IMR-90 (cell line): ENCODE measurements at regions not wholly inside any gene's neighbourhood (a gene's known extent, or its start where the extent isn't known, plus 50 kb on each side); places are given as distances from the start of the nearest gene placed in this dataset.

Experiments
- ATAC-seq: fragments of 200-7000 bp; cut with Tn5 transposase; 2 replicates; pipeline ENCODE4 v1.9.1; 2020; ENCODE audit warnings: low read depth, mild to moderate bottlenecking, moderate library complexity
- BruUV-seq: library from RNA; stranded (reverse); fragments of 400-500 nt; replicated peaks from 2 replicates; lab custom pipeline; 2021; lab: Mats Ljungman, UMichigan
- CTCF ChIA-PET: fragments of 300-600 bp; formaldehyde crosslinking; extraction: SDS; loops from one replicate; lab custom pipeline; 2021; ENCODE audit warnings: antibody characterized with exemption; lab: Yijun Ruan, JAX
- POLR2A ChIA-PET: fragments of 300-600 bp; sonication (Branson Sonifier 250); formaldehyde crosslinking; loops from one replicate; lab custom pipeline; 2022; ENCODE audit warnings: antibody characterized with exemption; ENCODE audit not compliant: unreplicated experiment; lab: Charles Lee
- DNase-seq: peaks from one replicate; pipeline ENCODE4 v3.0.0; 2013
- H2AFZ ChIP-seq: replicated peaks from 2 replicates; pipeline ENCODE3; 2013; ENCODE audit warnings: low read length, mild to moderate bottlenecking; ENCODE audit not compliant: poor library complexity
- H2AK5ac ChIP-seq: 2 replicates; pipeline ENCODE4 v1.6.1; 2013; ENCODE audit warnings: low read depth, low read length, inconsistent platforms
- H2AK9ac ChIP-seq: replicated peaks from 2 replicates; pipeline ENCODE3; 2013; ENCODE audit warnings: mild to moderate bottlenecking, low read depth, low read length, moderate library complexity; ENCODE audit not compliant: poor library complexity
- H2BK120ac ChIP-seq: 2 replicates; pipeline ENCODE4 v1.6.1; 2013; ENCODE audit warnings: low read depth, low read length, inconsistent platforms
- H2BK15ac ChIP-seq: 3 replicates; pipeline ENCODE4 v1.6.1; 2013; ENCODE audit warnings: low read depth, low read length, inconsistent platforms
- H2BK20ac ChIP-seq: 2 replicates; pipeline ENCODE4 v1.6.1; 2013; ENCODE audit warnings: low read depth, mild to moderate bottlenecking, inconsistent platforms, low read length, moderate library complexity
- H2BK5ac ChIP-seq: 2 replicates; pipeline ENCODE4 v1.6.1; 2013; ENCODE audit warnings: mild to moderate bottlenecking, low read depth, low read length, inconsistent platforms; ENCODE audit not compliant: poor library complexity, severe bottlenecking
- H3K14ac ChIP-seq: replicated peaks from 2 replicates; pipeline ENCODE4 v1.6.1; 2013; ENCODE audit warnings: low read depth, low read length, inconsistent platforms
- H3K18ac ChIP-seq: 2 replicates; pipeline ENCODE4 v1.6.1; 2013; ENCODE audit warnings: low read depth, low read length, control low read depth
- H3K23ac ChIP-seq: 2 replicates; pipeline ENCODE4 v1.6.1; 2013; ENCODE audit warnings: low read depth, low read length, inconsistent platforms
- H3K27ac ChIP-seq: 2 replicates; pipeline ENCODE4 v1.5.1; 2013; ENCODE audit warnings: mild to moderate bottlenecking, control low read depth, low read length; ENCODE audit not compliant: insufficient read depth
- H3K27me3 ChIP-seq: 2 replicates; pipeline ENCODE4 v1.6.1; 2013; ENCODE audit warnings: low read length; ENCODE audit not compliant: control insufficient read depth, insufficient read depth
- H3K36me3 ChIP-seq: 2 replicates; pipeline ENCODE4 v1.6.1; 2013; ENCODE audit warnings: low read length, mixed read lengths; ENCODE audit not compliant: control insufficient read depth, insufficient read depth
- H3K4ac ChIP-seq: 2 replicates; pipeline ENCODE4 v1.6.1; 2013; ENCODE audit warnings: low read depth, low read length, inconsistent platforms
- H3K4me1 ChIP-seq: 2 replicates; pipeline ENCODE4 v1.6.1; 2013; ENCODE audit warnings: low read length, mixed read lengths; ENCODE audit not compliant: control insufficient read depth, insufficient read depth
- H3K4me2 ChIP-seq: 2 replicates; pipeline ENCODE4 v1.6.1; 2013; ENCODE audit warnings: low read depth, mild to moderate bottlenecking, control low read depth, low read length, moderate library complexity
- H3K4me3 ChIP-seq: 2 replicates; pipeline ENCODE4 v1.5.1; 2013; ENCODE audit warnings: low read depth, mild to moderate bottlenecking, control low read depth, low read length, moderate library complexity; ENCODE audit not compliant: insufficient read depth
- H3K56ac ChIP-seq: 2 replicates; pipeline ENCODE4 v1.6.1; 2013; ENCODE audit warnings: low read length, inconsistent platforms; ENCODE audit not compliant: insufficient read depth; ENCODE audit errors: extremely low read depth
- H3K79me1 ChIP-seq, 2 experiments: 2 replicates each; pipeline ENCODE4 v1.6.1; 2013; ENCODE audit warnings: low read length in 2 of 2, inconsistent platforms in 1 of 2, low read depth in 1 of 2
- H3K9ac ChIP-seq: 2 replicates; pipeline ENCODE4 v1.6.1; 2013; ENCODE audit warnings: low read depth, low read length, control low read depth
- H3K9me1 ChIP-seq: 2 replicates; pipeline ENCODE4 v1.6.1; 2013; ENCODE audit warnings: low read length, inconsistent platforms; ENCODE audit not compliant: insufficient read depth
- H3K9me3 ChIP-seq: 2 replicates; pipeline ENCODE4 v1.6.1; 2013; ENCODE audit warnings: low read length; ENCODE audit not compliant: control insufficient read depth, insufficient read depth
- H4K20me1 ChIP-seq: 2 replicates; pipeline ENCODE4 v1.6.1; 2013; ENCODE audit warnings: low read length, inconsistent platforms; ENCODE audit not compliant: insufficient read depth
- H4K5ac ChIP-seq: 2 replicates; pipeline ENCODE4 v1.6.1; 2013; ENCODE audit warnings: mild to moderate bottlenecking, low read depth, low read length, control low read depth
- H4K8ac ChIP-seq, 2 experiments: 2 replicates each; pipeline ENCODE4 v1.6.1; 2013; ENCODE audit warnings: low read depth in 2 of 2, low read length in 2 of 2, control low read depth in 1 of 2, inconsistent platforms in 1 of 2
- H4K91ac ChIP-seq: 2 replicates; pipeline ENCODE4 v1.6.1; 2013; ENCODE audit warnings: low read depth, low read length, inconsistent platforms; ENCODE audit not compliant: insufficient read depth
- BHLHE40 ChIP-seq: fragments of 150-350 bp; IDR thresholded peaks from 2 replicates; pipeline ENCODE4 v1.6.1; 2016; ENCODE audit warnings: mild to moderate bottlenecking, low read depth, low read length
- CEBPB ChIP-seq: IDR thresholded peaks from 2 replicates; pipeline ENCODE4 v1.6.1; 2012; ENCODE audit warnings: low read depth, low read length, improper control_type of control experiment
- CHD1 ChIP-seq: IDR thresholded peaks from 2 replicates; pipeline ENCODE4 v1.6.1; 2012; ENCODE audit warnings: low read depth, low read length, improper control_type of control experiment
- CTCF ChIP-seq: conservative IDR thresholded peaks from 2 replicates; pipeline ENCODE4 v1.5.1; 2012; ENCODE audit warnings: mild to moderate bottlenecking, low read depth, low read length, improper control_type of control experiment
- ELK1 ChIP-seq: fragments of 150-350 bp; IDR thresholded peaks from 2 replicates; pipeline ENCODE4 v1.6.1; 2016; ENCODE audit warnings: low read depth, mild to moderate bottlenecking, low read length, moderate library complexity, borderline replicate concordance
- FOS ChIP-seq: fragments of 150-350 bp; IDR thresholded peaks from 2 replicates; pipeline ENCODE4 v1.6.1; 2016; ENCODE audit warnings: low read depth, low read length
- MAFK ChIP-seq: IDR thresholded peaks from 2 replicates; pipeline ENCODE4 v1.6.1; 2012; ENCODE audit warnings: low read depth, low read length, improper control_type of control experiment
- MAZ ChIP-seq: IDR thresholded peaks from 2 replicates; pipeline ENCODE4 v1.6.1; 2012; ENCODE audit warnings: low read depth, mild to moderate bottlenecking, low read length, improper control_type of control experiment, moderate library complexity, borderline replicate concordance
- MXI1 ChIP-seq: IDR thresholded peaks from 2 replicates; pipeline ENCODE4 v1.6.1; 2012; ENCODE audit warnings: low read depth, mild to moderate bottlenecking, low read length, moderate library complexity, borderline replicate concordance
- NFE2L2 ChIP-seq: fragments of 150-350 bp; IDR thresholded peaks from 2 replicates; pipeline ENCODE4 v1.6.1; 2016; ENCODE audit warnings: low read depth, mild to moderate bottlenecking, low read length
- POLR2A ChIP-seq: IDR thresholded peaks from 2 replicates; pipeline ENCODE4 v1.6.1; 2012; ENCODE audit warnings: mild to moderate bottlenecking, low read depth, low read length
- RAD21 ChIP-seq: IDR thresholded peaks from 2 replicates; pipeline ENCODE4 v1.6.1; 2012; ENCODE audit warnings: low read length, improper control_type of control experiment
- RCOR1 ChIP-seq: IDR thresholded peaks from 2 replicates; pipeline ENCODE4 v1.6.1; 2012; ENCODE audit warnings: mild to moderate bottlenecking, low read length, improper control_type of control experiment; ENCODE audit not compliant: insufficient replicate concordance
- RFX5 ChIP-seq: IDR thresholded peaks from 2 replicates; pipeline ENCODE4 v1.8.0; 2012; ENCODE audit warnings: low read depth, mild to moderate bottlenecking, low read length, moderate library complexity
- SMC3 ChIP-seq: fragments of 150-350 bp; IDR thresholded peaks from 2 replicates; pipeline ENCODE4 v1.6.1; 2016; ENCODE audit warnings: low read depth, mild to moderate bottlenecking, antibody characterized with exemption, low read length, moderate library complexity
- USF2 ChIP-seq: fragments of 150-350 bp; IDR thresholded peaks from 2 replicates; pipeline ENCODE4 v1.6.1; 2017; ENCODE audit warnings: mild to moderate bottlenecking, antibody characterized with exemption, low read length, low read depth
- WGBS, 2 experiments: methylation state at CpG; one replicate each; pipeline versions ENCODE4 v1.1.5 to v1.1.7; 2013; ENCODE audit warnings: missing lambda C conversion rate in 2 of 2; ENCODE audit not compliant: insufficient read length in 1 of 2; ENCODE audit errors: extremely low coverage in 2 of 2; 5-methylcytosine and 5-hydroxymethylcytosine counted together
- dilution Hi-C: fragments of 300-500 bp; cut with HindIII; formaldehyde crosslinking; loops from one replicate; pipeline ENCODE4 v1.14.3; 2018; ENCODE audit warnings: low sequenced_read_pairs; ENCODE audit not compliant: unreplicated experiment
- in situ Hi-C: fragments of 300-500 bp; cut with MboI; formaldehyde crosslinking; loops from 3 replicates; pipeline ENCODE4 v1.14.3; 2019; ENCODE audit warnings: low sequenced_read_pairs, inconsistent platforms, mixed read lengths
- intact Hi-C: fragments of 100-400 bp; cut with micrococcal nuclease; formaldehyde crosslinking; loops from 2 replicates; pipeline ENCODE4 v1.10.0; 2022

- no TSS peak for BruUV-seq
- intact Hi-C loops, result no loop called here
- Histone ChIP-seq H3K23ac (no peak overlapping the region), H2BK15ac (no peak overlapping the region), H3K56ac (no peak overlapping the region), H2BK20ac (no peak overlapping the region), H2BK5ac (no peak overlapping the region), H4K91ac (no peak overlapping the region), H3K18ac (no peak overlapping the region), H3K36me3 (no peaks in the 10 kb centered on the region), H3K4ac (no peak overlapping the region), H3K79me1 (no peaks in the 10 kb centered on the region), H3K4me2 (no peak overlapping the region), H3K4me1 (no peaks in the 10 kb centered on the region), H3K9me1 (no peaks in the 10 kb centered on the region), H3K9me3 (peaks cover 2% of the 10 kb centered on the region; the same call in 1 of the 2 replicates), H3K14ac (no peak overlapping the region), H2AFZ (no peak overlapping the region), H4K5ac (no peak overlapping the region), H4K20me1 (no peaks in the 10 kb centered on the region), H4K8ac (no peak overlapping the region), H2AK5ac (no peak overlapping the region), H3K9ac (no peak overlapping the region), H3K27me3 (no peaks in the 10 kb centered on the region), H3K4me3 (no peak overlapping the region), H2BK120ac (no peak overlapping the region), H3K27ac (no peak overlapping the region), H2AK9ac (no peak overlapping the region)
- DNase-seq (no peak), ATAC-seq (no peak)
- CTCF ChIA-PET, result no interaction called here
- TF ChIP-seq FOS (no peak), ELK1 (no peak), MAZ (no peak), BHLHE40 (no peak), USF2 (no peak), MAFK (no peak), RCOR1 (no peak), SMC3 (no peak), CTCF (no peak), RAD21 (no peak), RFX5 (no peak), MXI1 (no peak), CHD1 (no peak), POLR2A (no peak), NFE2L2 (no peak), CEBPB (no peak)
- dilution Hi-C loops, result no loop called here
- POLR2A ChIA-PET, result no interaction called here
- in situ Hi-C loops, result no loop called here
- 24% methylated on average over 3 of the region's 5 CpGs; no CpG with 5 or more reads in 1 of the 2 experiments for WGBS, 2 experiments
Observed at GRCh38 chr13:53241891-53242348, 213.3 kb downstream of the OLFM4 start.
